ENCODE measurements at regions not wholly inside any gene's neighbourhood (a gene's known extent, or its start where the extent isn't known, plus 50 kb on each side); places are given as distances from the start of the nearest gene placed in this dataset.
"Not testable (repeated sequence)": the region's sequence is repeated elsewhere in the genome, so short reads cannot be mapped to it uniquely, and the experiment has no call there.

- no peak for TF ChIP-seq E4F1 (CRISPR knock-in tag; IDR thresholded peaks at IDR 0.05; ENCODE audit: borderline replicate concordance)
- no peak for TF ChIP-seq ZNF512 (tag; IDR thresholded peaks at IDR 0.05)
- no peak for TF ChIP-seq FOS (IDR thresholded peaks at IDR 0.05; ENCODE audit: extremely low read depth, insufficient read length)
- no peak for TF ChIP-seq TCF7L2 (IDR thresholded peaks at IDR 0.05; ENCODE audit: low read depth, low read length)
- TF ChIP-seq ARNT (IDR thresholded peaks at IDR 0.05): no peak
- TF ChIP-seq ILK (tag; IDR thresholded peaks at IDR 0.05; ENCODE audit: borderline replicate concordance, low read depth): no peak
- no peak for TF ChIP-seq NR4A1 (CRISPR knock-in tag; IDR thresholded peaks at IDR 0.05)
- TF ChIP-seq NR4A1 (tag; IDR thresholded peaks at IDR 0.05): no peak
- TF ChIP-seq ZFP91 (CRISPR knock-in tag; IDR thresholded peaks at IDR 0.05): no peak
Measured at GRCh38 chr6:60891606-60892005, 1394.4 kb downstream of the KHDRBS2 start (continued).

- in situ Hi-C loops (cut with MboI); ATAC-seq; CTCF ChIA-PET (ENCODE audit: low intra/inter-chr PET ratio): not testable (repeated sequence)
Measured at GRCh38 chr6:60877396-60877795, 1408.6 kb downstream of the KHDRBS2 start.

GRCh38 chr6:60870779-60871178 is 1415.2 kb downstream of the KHDRBS2 start:
- H3K36me3 ChIP-seq (ENCODE audit: control insufficient read depth, insufficient read depth, low read length); BruUV-seq (replicated peaks); FAIRE-seq; in situ Hi-C loops (cut with MboI); POLR2A ChIA-PET; H3K4me1 ChIP-seq (replicated peaks in 1 of 2; ENCODE audit: control insufficient read depth in 2 of 2, insufficient read depth in 2 of 2, low read length in 2 of 2); H3K9me3 ChIP-seq (replicated peaks; ENCODE audit: control insufficient read depth, insufficient read depth, low read depth, low read length); H3K4me3 ChIP-seq; H3K79me2 ChIP-seq (ENCODE audit: control insufficient read depth, insufficient read depth, low read length); H3K27ac ChIP-seq (ENCODE audit: extremely low read depth, low read depth, low read length); CTCF ChIA-PET (ENCODE audit: low intra/inter-chr PET ratio); H3K9ac ChIP-seq (ENCODE audit: insufficient read depth in 1 of 2, low read depth in 2 of 2, low read length in 2 of 2); ATAC-seq; H3K9me1 ChIP-seq (ENCODE audit: control insufficient read depth, insufficient read depth, low read length); H2AFZ ChIP-seq (ENCODE audit: low read depth, low read length); DNase-seq (ENCODE audit: extremely low read depth in 1 of 4, low spot score in 3 of 4); H3K4me2 ChIP-seq (ENCODE audit: insufficient read depth, low read length); intact Hi-C loops (cut with micrococcal nuclease); H3K27me3 ChIP-seq (ENCODE audit: control insufficient read depth in 2 of 2, insufficient read depth in 2 of 2, low read length in 2 of 2); H4K20me1 ChIP-seq (replicated peaks; ENCODE audit: control insufficient read depth, insufficient read depth, low read length): not testable (repeated sequence)
- WGBS (ENCODE audit: insufficient coverage, low coverage, missing lambda C conversion rate): 9% methylated on average over 3 of the region's 4 CpGs

More at GRCh38 chr6:60877396-60877795, 1408.6 kb downstream of the KHDRBS2 start:
- intact Hi-C loops (cut with micrococcal nuclease); H4K20me1 ChIP-seq (replicated peaks; ENCODE audit: control insufficient read depth, insufficient read depth, low read length); H3K79me2 ChIP-seq (ENCODE audit: control insufficient read depth, insufficient read depth, low read length); H3K9ac ChIP-seq (ENCODE audit: insufficient read depth in 1 of 2, low read depth in 2 of 2, low read length in 2 of 2); H3K27ac ChIP-seq (ENCODE audit: extremely low read depth, low read depth, low read length); H3K4me3 ChIP-seq; H3K27me3 ChIP-seq (ENCODE audit: control insufficient read depth in 2 of 2, insufficient read depth in 2 of 2, low read length in 2 of 2); H2AFZ ChIP-seq (ENCODE audit: low read depth, low read length); DNase-seq (ENCODE audit: extremely low read depth in 1 of 4, low spot score in 3 of 4); H3K9me3 ChIP-seq (replicated peaks; ENCODE audit: control insufficient read depth, insufficient read depth, low read depth, low read length); POLR2A ChIA-PET; H3K4me1 ChIP-seq (replicated peaks in 1 of 2; ENCODE audit: control insufficient read depth in 2 of 2, insufficient read depth in 2 of 2, low read length in 2 of 2); H3K9me1 ChIP-seq (ENCODE audit: control insufficient read depth, insufficient read depth, low read length); H3K4me2 ChIP-seq (ENCODE audit: insufficient read depth, low read length); FAIRE-seq; H3K36me3 ChIP-seq (ENCODE audit: control insufficient read depth, insufficient read depth, low read length); BruUV-seq (replicated peaks): not testable (repeated sequence)
- 4% methylated on average over 3 of the region's 3 CpGs for WGBS (ENCODE audit: insufficient coverage, low coverage, missing lambda C conversion rate)
